ENCODE measurements at regions not wholly inside any gene's neighbourhood (a gene's known extent, or its start where the extent isn't known, plus 50 kb on each side); places are given as distances from the start of the nearest gene placed in this dataset.

- FAIRE-seq = no peak
- dilution Hi-C loops (cut with MboI; ENCODE audit: extremely low pct_ligation_motif_present, low sequenced_read_pairs) = no loop called here
- TF ChIP-seq EZH2 (IDR thresholded peaks at IDR 0.05; ENCODE audit: low read length) = no peak
- TF ChIP-seq, protein P1, sequence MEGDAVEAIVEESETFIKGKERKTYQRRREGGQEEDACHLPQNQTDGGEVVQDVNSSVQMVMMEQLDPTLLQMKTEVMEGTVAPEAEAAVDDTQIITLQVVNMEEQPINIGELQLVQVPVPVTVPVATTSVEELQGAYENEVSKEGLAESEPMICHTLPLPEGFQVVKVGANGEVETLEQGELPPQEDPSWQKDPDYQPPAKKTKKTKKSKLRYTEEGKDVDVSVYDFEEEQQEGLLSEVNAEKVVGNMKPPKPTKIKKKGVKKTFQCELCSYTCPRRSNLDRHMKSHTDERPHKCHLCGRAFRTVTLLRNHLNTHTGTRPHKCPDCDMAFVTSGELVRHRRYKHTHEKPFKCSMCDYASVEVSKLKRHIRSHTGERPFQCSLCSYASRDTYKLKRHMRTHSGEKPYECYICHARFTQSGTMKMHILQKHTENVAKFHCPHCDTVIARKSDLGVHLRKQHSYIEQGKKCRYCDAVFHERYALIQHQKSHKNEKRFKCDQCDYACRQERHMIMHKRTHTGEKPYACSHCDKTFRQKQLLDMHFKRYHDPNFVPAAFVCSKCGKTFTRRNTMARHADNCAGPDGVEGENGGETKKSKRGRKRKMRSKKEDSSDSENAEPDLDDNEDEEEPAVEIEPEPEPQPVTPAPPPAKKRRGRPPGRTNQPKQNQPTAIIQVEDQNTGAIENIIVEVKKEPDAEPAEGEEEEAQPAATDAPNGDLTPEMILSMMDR (optimal IDR thresholded peaks at IDR 0.05 in 1 of 3, IDR thresholded peaks at IDR 0.05 in 1 of 3, conservative IDR thresholded peaks at IDR 0.05 in 1 of 3; ENCODE audit: extremely low read depth in 1 of 3, insufficient read depth in 2 of 3, low read length in 3 of 3) = no peak
Measured at GRCh38 chr9:107786561-107786960, 297.0 kb upstream of the KLF4 start.

GRCh38 chr9:107784235-107784958, 294.8 kb upstream of the KLF4 start:
- Histone ChIP-seq H2AFZ (ENCODE audit: control insufficient read depth, low read length) (no peak overlapping the region), H3K36me3 (ENCODE audit: control insufficient read depth in 2 of 2, extremely low read depth in 1 of 2, insufficient read depth in 2 of 2, low read length in 2 of 2) (no peaks in the 10 kb centered on the region), H3K9me1 (ENCODE audit: control insufficient read depth, extremely low read depth, insufficient read depth, low read length) (no peaks in the 10 kb centered on the region), H3K27ac (ENCODE audit: control insufficient read depth, insufficient read depth, low read length) (no peak overlapping the region), H3K79me2 (ENCODE audit: control insufficient read depth, insufficient read depth, low read length) (no peaks in the 10 kb centered on the region), H3K9ac (ENCODE audit: control insufficient read depth, extremely low read depth, insufficient read depth, low read length) (no peak overlapping the region), H3K27me3 (ENCODE audit: control insufficient read depth, extremely low read depth, insufficient read depth, low read length) (no peaks in the 10 kb centered on the region), H4K20me1 (ENCODE audit: control insufficient read depth, extremely low read depth, insufficient read depth, low read length) (no peaks in the 10 kb centered on the region), H3K4me1 (ENCODE audit: control insufficient read depth, extremely low read depth, insufficient read depth, low read length) (no peaks in the 10 kb centered on the region), H3K4me2 (ENCODE audit: control insufficient read depth, extremely low read depth, insufficient read depth, low read depth, low read length) (no peak overlapping the region), H3K9me3 (ENCODE audit: control insufficient read depth, low read depth, low read length) (no peaks in the 10 kb centered on the region), H3K4me3 (ENCODE audit: control insufficient read depth in 2 of 3, extremely low read depth in 1 of 3, insufficient read depth in 2 of 3, low read depth in 1 of 3, low read length in 3 of 3) (no peak overlapping the region)
- dilution Hi-C loops (cut with MboI; ENCODE audit: extremely low pct_ligation_motif_present, low sequenced_read_pairs) = no loop called here
- TF ChIP-seq, protein P1 (optimal IDR thresholded peaks at IDR 0.05 in 1 of 3, IDR thresholded peaks at IDR 0.05 in 1 of 3, conservative IDR thresholded peaks at IDR 0.05 in 1 of 3; ENCODE audit: extremely low read depth in 1 of 3, insufficient read depth in 2 of 3, low read length in 3 of 3) = no peak
- no peak for TF ChIP-seq EZH2 (IDR thresholded peaks at IDR 0.05; ENCODE audit: low read length)
- FAIRE-seq (no peak), DNase-seq (ENCODE audit: low read depth, low spot score) (no peak)

More at GRCh38 chr9:107786561-107786960, 297.0 kb upstream of the KLF4 start:
- Histone ChIP-seq H3K9me3 (ENCODE audit: control insufficient read depth, low read depth, low read length) (no peaks in the 10 kb centered on the region), H3K27me3 (ENCODE audit: control insufficient read depth, extremely low read depth, insufficient read depth, low read length) (no peaks in the 10 kb centered on the region), H2AFZ (ENCODE audit: control insufficient read depth, low read length) (no peak overlapping the region), H3K9me1 (ENCODE audit: control insufficient read depth, extremely low read depth, insufficient read depth, low read length) (no peaks in the 10 kb centered on the region), H3K4me1 (ENCODE audit: control insufficient read depth, extremely low read depth, insufficient read depth, low read length) (no peaks in the 10 kb centered on the region), H3K9ac (ENCODE audit: control insufficient read depth, extremely low read depth, insufficient read depth, low read length) (no peak overlapping the region), H3K4me2 (ENCODE audit: control insufficient read depth, extremely low read depth, insufficient read depth, low read depth, low read length) (no peak overlapping the region), H3K79me2 (ENCODE audit: control insufficient read depth, insufficient read depth, low read length) (no peaks in the 10 kb centered on the region), H3K36me3 (ENCODE audit: control insufficient read depth in 2 of 2, extremely low read depth in 1 of 2, insufficient read depth in 2 of 2, low read length in 2 of 2) (no peaks in the 10 kb centered on the region), H3K27ac (ENCODE audit: control insufficient read depth, insufficient read depth, low read length) (no peak overlapping the region), H3K4me3 (ENCODE audit: control insufficient read depth in 2 of 3, extremely low read depth in 1 of 3, insufficient read depth in 2 of 3, low read depth in 1 of 3, low read length in 3 of 3) (no peak overlapping the region), H4K20me1 (ENCODE audit: control insufficient read depth, extremely low read depth, insufficient read depth, low read length) (no peaks in the 10 kb centered on the region)
- DNase-seq (ENCODE audit: low read depth, low spot score) = no peak

Data from keratinocyte (primary cell).